ENCODE measurements at regions not wholly inside any gene's neighbourhood (a gene's known extent, or its start where the extent isn't known, plus 50 kb on each side); places are given as distances from the start of the nearest gene placed in this dataset.

- TF ChIP-seq ZNF350 (CRISPR knock-in tag; IDR thresholded peaks at IDR 0.05; ENCODE audit: borderline replicate concordance, low read depth): no peak
- no peak for TF ChIP-seq ZBTB21 (CRISPR knock-in tag; IDR thresholded peaks at IDR 0.05)
Observed at GRCh38 chr6:14837435-14837834, 408.4 kb upstream of the JARID2 start (continued).

GRCh38 chr6:14838133-14838583, 407.7 kb upstream of the JARID2 start:
- Histone ChIP-seq H4K20me1 (ENCODE audit: insufficient read depth, low read length) (no peaks in the 10 kb centered on the region), H3K4me3 (replicated peaks in 1 of 3; ENCODE audit: insufficient read depth in 1 of 3, low read depth in 2 of 3, low read length in 3 of 3) (no peak overlapping the region), H3K27me3 (ENCODE audit: control insufficient read depth in 1 of 2, insufficient read depth in 2 of 2, low read length in 2 of 2) (0 out of 5 replicates have a peak, but pooled peaks cover 0 to 3% of the 10 kb centered on the region in 2 experiments), H3K27ac (ENCODE audit: extremely low read length, insufficient read depth, low read length) (no peak overlapping the region), H3K9me3 (ENCODE audit: low read length) (no peaks in the 10 kb centered on the region), H3K4me2 (ENCODE audit: low read depth, low read length) (no peak overlapping the region), H3K79me2 (ENCODE audit: insufficient read depth, low read length) (no peaks in the 10 kb centered on the region), H3K4me1 (ENCODE audit: insufficient read depth, low read length) (no peaks in the 10 kb centered on the region), H2AFZ (ENCODE audit: low read length) (no peak overlapping the region), H3K36me3 (replicated peaks in 1 of 2; ENCODE audit: control insufficient read depth in 1 of 2, insufficient read depth in 2 of 2, low read length in 2 of 2) (no peaks in the 10 kb centered on the region), H3K9ac (ENCODE audit: insufficient read depth, low read depth, low read length) (no peak overlapping the region)
- POLR2A ChIA-PET: no interaction called here
- WGBS (ENCODE audit: low lambda C conversion rate): 18% methylated on average over 4 of the region's 4 CpGs
- in situ Hi-C loops (cut with HindIII; ENCODE audit: extremely low pct_ligation_motif_present, low pct_unique_long_range_greater_than_20kb) (no loop called here), intact Hi-C loops (cut with micrococcal nuclease; ENCODE audit: unreplicated experiment) (no loop called here)
- CTCF ChIA-PET (ENCODE audit: low intra/inter-chr PET ratio, low total read pairs): no interaction called here
- DNase-seq (ENCODE audit: low spot score): no peak
- no peak for FAIRE-seq
- no peak for ATAC-seq
- no TSS peak for BruUV-seq (replicated peaks)
- TF ChIP-seq ZNF234 (CRISPR knock-in tag; conservative IDR thresholded peaks at IDR 0.05) (no peak), ZNF724P (CRISPR knock-in tag; IDR thresholded peaks at IDR 0.05; ENCODE audit: borderline replicate concordance) (no peak), ZNF326 (CRISPR knock-in tag; IDR thresholded peaks at IDR 0.05; ENCODE audit: borderline replicate concordance) (no peak), SP4 (CRISPR knock-in tag; IDR thresholded peaks at IDR 0.05) (no peak), AHDC1 (CRISPR knock-in tag; IDR thresholded peaks at IDR 0.05; ENCODE audit: borderline replicate concordance) (no peak), HOMEZ (CRISPR knock-in tag; IDR thresholded peaks at IDR 0.05; ENCODE audit: low read depth) (no peak), ZNF232 (CRISPR knock-in tag; IDR thresholded peaks at IDR 0.05; ENCODE audit: borderline replicate concordance) (no peak), SAFB2 (CRISPR knock-in tag; IDR thresholded peaks at IDR 0.05; ENCODE audit: borderline replicate concordance, low read depth) (no peak), ZFP91 (CRISPR knock-in tag; IDR thresholded peaks at IDR 0.05; ENCODE audit: borderline replicate concordance) (no peak), ATF7-NPFF (CRISPR knock-in tag; IDR thresholded peaks at IDR 0.05; ENCODE audit: low read depth) (no peak), SRY (CRISPR knock-in tag; IDR thresholded peaks at IDR 0.05) (no peak), MXD1 (CRISPR knock-in tag; IDR thresholded peaks at IDR 0.05) (no peak)

Data from HepG2 (cell line).